ENCODE measurements at regions not wholly inside any gene's neighbourhood (a gene's known extent, or its start where the extent isn't known, plus 50 kb on each side); places are given as distances from the start of the nearest gene placed in this dataset.
A peak's percentile ranks its signal among the peaks of the same experiment; 100 is the strongest.

DNA sequence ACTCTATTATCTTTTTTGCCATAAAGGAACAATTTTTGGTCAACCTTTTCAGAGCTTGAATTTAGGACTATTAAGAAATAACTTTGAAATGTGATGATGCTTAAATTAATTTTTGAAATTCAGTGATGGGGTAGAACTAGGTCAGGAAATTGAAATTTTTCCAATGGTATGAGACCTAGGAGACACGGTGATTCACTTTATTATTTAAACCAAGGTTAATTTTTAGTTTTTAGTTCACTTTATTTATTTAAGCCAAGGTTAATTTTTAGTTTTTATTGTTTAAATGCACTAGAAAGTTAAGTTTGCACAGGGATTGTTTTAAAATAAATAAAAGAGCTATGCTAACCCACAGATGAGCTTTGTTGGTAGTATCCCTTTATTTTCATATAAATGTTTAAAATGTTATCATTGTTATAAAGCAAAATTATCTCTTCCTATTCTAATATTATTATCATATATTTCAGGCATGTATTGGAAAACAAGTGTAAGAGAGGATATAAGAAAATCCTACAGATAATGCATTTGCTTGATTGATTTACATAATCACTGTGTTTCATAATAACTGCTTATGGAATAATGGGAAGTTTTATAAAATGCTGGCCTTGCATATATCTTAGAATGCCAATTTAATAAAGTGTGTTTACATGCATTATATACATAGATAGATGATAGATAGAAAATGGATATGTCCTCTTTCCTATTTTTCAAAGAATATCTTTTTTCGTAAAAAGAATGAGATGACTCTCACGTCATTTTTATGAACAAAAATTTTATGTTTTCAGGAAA is 163.6 kb downstream of the HGF start:
- DNase-seq (ENCODE audit: low read depth) = no peak

DNA sequence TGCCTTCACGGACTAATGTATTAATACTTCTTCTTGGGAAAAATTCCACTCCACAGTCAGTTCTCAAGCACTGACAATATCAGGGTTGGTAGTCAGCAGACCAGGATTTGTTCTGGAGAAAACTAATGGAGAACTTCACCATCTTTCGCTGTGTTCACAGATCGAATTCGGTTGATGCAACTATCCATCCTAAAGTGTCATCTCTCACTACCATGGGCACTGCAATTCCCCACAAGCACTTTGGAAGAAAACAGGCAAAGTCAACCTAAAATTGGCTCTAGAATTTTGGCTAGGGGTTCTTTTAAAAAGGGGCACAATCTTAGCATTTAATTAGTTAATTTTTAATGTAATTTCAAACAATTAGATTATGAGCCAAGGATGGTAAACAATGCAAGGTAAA is 164.4 kb downstream of the HGF start:
- no peak for DNase-seq (ENCODE audit: low read depth)

- DNase-seq (ENCODE audit: low read depth) = no peak
These were observed 165.1 kb downstream of the HGF start for GRCh38 chr7:81604808-81605174.

- DNase-seq (ENCODE audit: low read depth) = peak; percentile 95
These were observed 165.6 kb downstream of the HGF start for GRCh38 chr7:81604075-81604807.

DNA sequence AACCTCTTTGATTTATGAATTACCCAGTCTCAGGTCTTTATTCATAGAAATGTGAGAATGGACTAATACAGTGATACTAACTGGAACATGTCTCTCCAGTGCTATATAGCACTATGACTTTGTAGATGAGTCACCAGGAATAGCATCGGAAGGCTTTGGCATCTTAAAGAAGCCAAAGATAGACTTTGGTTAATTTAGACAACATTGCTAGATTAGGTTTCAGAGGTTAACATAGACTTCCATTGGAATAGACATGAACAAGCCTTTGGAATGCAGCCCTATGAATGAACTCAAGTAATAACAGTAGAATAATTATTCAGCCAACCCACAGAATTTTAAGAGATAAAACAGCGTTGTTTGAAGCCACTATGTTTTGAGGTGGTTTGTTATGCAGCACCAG is 169.2 kb downstream of the HGF start:
- DNase-seq (ENCODE audit: low read depth) = peak; percentile 87

DNA sequence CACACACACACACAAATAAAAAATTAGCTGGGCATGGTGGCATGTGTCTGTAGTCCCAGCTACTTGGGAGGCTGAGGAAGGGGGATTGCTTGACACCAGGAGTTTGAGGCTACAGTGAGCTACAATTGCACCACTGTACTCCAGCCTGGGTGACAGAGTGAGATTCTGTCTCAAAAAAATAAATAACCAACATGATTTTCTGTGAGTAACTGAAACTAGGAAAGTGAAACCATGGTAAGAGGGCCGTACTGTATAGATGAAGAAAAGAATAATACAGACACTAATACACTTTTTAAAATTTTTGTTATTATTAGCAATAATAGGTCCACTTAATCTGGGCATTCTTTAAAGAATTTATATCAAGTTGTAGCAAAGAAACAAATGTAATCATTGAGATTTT is 170.9 kb downstream of the HGF start:
- DNase-seq (ENCODE audit: low read depth) = no peak

DNA sequence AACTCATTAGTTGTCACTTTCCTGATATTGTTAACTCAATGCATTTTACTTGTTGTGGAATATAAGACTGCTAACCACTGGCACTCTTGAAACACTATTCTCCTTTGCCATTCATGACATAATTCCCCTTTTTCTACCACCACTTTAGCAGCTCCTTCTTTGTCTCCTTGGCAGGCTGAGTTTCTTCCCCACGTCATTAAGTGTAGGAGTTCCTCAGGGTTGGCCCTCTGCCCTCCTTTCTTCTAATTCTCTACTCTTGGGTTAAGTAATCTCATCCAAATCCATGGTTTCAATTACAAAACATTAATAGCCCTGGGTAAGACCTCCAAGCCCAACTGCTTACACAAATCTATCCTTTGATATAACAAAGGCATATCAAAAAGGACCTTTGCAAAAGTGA is 175.1 kb downstream of the HGF start:
- no peak for DNase-seq (ENCODE audit: low read depth)

- DNase-seq (ENCODE audit: low read depth) = no peak
These were observed 179.7 kb downstream of the HGF start for GRCh38 chr7:81590131-81590530.

DNA sequence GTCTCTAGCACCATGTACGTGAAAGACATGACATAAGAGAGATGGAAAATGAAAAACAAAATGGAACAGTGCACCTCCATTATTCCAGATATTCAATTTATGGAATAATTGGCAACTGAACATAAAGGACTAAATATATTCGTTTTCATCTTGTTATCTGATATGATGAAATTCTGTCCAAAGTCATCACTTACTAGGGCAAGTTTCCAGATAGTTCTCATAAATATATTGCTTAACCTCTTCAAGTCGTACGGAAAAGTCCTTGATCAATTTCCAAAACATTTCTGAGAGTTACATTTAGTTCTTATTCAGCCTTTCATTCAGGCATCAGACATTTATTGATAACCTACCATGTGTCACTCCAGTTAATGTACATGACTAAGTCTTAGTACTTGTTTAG is 185.2 kb downstream of the HGF start:
- peak; percentile 72 for DNase-seq (ENCODE audit: low read depth)

DNA sequence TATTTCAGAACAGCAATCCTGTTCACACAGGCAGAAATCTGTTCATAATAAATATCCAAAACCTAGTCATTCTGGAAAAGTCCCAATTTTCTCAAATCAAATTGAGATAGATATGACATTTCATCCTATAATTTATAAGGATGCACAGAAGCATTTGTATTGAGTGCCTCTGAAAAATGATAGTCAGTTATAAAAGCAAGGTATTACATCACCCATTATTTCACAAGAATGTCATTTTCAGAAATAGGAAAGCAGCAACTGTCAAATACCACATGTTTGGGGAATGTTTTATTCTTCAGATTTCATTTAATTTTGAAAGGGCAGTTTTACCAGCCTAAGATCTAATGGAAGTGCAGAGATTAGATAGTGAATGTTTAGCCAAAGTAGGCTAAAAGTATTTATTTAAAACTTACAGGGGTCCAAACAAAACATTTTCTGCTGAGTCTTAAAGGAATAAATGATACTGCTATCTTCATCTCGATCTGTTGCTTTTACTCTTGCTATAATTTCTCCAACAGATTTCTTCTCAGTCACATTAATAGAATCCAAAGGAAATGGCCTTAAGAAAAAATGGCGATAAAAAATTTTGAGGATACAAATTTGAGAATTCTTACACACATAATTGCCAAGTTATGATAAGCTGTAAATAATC is 185.8 kb downstream of the HGF start:
- peak; percentile 63 for DNase-seq (ENCODE audit: low read depth)

- no peak for DNase-seq (ENCODE audit: low read depth)
These were observed 186.8 kb downstream of the HGF start for GRCh38 chr7:81583090-81583489.

- DNase-seq (ENCODE audit: low read depth) = no peak
These were observed 192.1 kb downstream of the HGF start for GRCh38 chr7:81577642-81578340.

DNA sequence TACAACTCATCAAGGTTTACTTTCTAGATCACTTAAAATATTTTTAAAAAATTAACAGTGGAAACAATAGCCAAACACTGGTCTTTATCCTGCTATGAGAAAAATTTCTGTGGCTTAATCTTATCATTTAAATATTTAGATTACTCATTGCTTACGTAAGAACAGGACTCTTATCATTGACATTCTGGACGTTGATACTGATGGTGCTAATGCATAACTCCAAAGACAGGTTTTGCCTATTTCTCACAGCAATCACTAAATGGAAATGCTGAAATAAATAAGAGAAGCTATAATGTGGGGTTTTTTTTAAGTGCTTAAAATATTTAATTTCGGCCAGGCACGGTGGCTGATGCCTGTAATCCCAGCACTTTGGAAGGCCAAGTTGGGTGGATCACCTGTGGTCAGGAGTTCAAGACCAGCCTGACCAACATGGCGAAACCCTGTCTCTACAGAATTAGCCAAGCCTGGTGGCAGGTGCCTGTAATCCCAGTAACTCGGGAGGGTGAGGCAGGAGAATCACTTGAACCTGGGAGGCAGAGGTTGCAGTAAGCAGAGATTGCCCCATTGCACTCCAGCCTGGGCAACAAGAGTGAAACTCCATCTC is 195.0 kb downstream of the HGF start:
- peak; percentile 88 for DNase-seq (ENCODE audit: low read depth)

DNA sequence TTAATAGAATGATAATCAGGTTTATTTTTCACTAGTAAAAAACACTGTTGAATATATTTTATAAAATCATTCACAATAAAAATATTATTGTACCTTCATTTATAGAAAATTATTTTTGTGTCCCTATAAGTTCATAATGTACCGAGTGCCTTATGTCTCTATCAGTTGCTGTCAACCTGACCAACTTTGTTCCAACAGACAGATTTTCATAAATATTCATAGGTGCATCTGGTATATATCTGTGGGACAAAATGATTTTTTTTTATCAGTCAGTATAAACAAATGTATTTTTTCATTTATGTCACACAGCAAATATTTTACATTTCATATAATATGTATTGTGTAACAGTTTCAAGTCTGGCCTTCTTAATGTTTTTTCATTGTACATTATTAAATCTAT is 195.9 kb downstream of the HGF start:
- no peak for DNase-seq (ENCODE audit: low read depth)

- DNase-seq (ENCODE audit: low read depth) = peak; percentile 52
These were observed 196.7 kb downstream of the HGF start for GRCh38 chr7:81573128-81573527.

DNA sequence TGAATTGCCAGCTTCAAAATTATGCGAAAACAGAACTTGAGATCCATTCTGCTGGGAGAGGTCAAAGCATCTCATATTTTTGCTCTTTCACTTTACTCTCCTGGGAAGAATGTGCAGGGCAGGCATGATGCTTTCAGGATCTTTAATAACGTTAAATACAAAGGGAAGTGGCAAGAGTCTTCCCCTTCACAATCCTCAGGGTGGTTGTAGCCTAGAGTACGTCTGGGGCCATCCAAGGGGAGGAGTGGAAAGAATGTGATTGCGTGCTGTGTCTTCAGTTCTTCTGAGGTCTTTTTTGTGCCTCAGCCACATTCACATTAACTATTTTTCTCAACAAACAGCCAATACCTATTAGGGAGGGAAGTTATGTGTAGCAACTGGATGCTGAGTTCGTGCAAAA is 207.3 kb downstream of the HGF start:
- no peak for DNase-seq (ENCODE audit: low read depth)

- no peak for DNase-seq (ENCODE audit: low read depth)
These were observed 209.1 kb downstream of the HGF start for GRCh38 chr7:81560708-81561107.

DNA sequence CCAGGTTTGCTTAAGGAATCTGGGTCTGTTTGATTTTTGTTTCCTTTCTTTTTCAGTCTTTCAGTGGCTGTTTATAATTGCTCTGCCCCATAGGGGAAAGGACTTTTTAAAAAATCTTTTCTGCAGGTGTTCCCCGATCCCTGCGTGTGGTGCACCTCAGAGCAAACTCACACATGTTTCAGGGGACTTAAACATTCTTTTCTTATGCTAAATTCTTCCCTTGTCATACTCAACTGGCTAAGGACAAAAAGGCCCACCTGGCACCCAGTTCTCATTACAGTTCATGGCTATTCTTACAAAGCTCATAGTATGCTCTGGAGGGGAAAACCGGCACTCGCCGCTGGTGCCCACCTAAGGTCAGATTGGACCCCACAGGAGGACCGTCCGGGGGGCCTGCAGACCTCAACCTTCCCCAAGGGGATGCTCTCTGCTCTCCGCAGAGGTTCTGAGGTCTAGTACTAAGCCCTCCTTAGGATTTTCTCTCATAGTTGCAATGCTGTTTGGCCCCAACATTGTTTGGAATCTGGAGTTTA is 220.3 kb downstream of the HGF start:
- DNase-seq (ENCODE audit: low read depth) = no peak

DNA sequence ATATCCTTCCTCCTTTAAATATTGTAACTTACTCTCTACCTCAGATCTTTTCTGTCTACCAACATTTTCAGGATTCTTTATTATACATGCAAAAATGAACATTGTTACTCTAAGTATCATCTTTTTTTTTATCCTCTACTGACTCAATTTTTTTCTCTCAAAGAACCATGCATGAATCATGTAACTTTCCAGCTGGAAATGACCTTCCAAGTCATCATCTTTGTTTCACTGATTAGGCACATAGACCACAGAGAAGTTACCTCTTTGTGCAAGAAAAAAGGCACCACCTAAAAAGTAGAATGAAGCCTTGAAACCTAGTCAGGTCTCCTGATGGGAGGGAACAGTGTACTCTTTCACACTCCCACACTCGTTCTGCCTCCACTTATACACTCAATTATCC is 234.9 kb downstream of the HGF start:
- DNase-seq (ENCODE audit: low read depth) = peak; percentile 12

DNA sequence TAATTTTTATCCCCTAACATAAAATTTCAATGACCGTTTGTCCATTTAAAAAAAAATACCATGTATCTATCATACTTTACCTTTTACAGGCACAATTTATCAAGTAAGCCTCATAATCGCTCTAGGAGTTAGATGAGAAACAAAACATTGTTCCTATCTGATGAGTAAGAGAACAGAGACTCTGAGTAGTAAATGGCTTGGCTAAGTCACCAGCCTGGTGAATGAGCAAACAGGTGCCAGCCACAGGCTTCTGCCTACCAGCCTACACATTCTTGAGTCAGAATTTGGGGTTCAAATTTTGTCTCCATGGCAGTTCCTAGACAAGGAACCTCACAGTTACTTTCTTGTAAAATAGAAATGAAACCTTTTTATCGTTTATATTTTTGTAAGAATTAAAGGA is 235.4 kb downstream of the HGF start:
- DNase-seq (ENCODE audit: low read depth) = no peak

- DNase-seq (ENCODE audit: low read depth) = no peak
These were observed 235.9 kb downstream of the HGF start for GRCh38 chr7:81533931-81534330.

GRCh38 chr7:81533426-81533825 is 236.4 kb downstream of the HGF start:
- no peak for DNase-seq (ENCODE audit: low read depth)

Data from iris pigment epithelial cell (primary cell).